GM12873 (cell line): ENCODE measurements at regions not wholly inside any gene's neighbourhood (a gene's known extent, or its start where the extent isn't known, plus 50 kb on each side); places are given as distances from the start of the nearest gene placed in this dataset.

Experiments used
- TF ChIP-seq, protein P1 (sequence below): IDR thresholded peaks from 2 replicates; pipeline ENCODE4 v1.5.1; 2012; ENCODE audit warnings: low read depth, mild to moderate bottlenecking, moderate library complexity, low read length, control low read depth; ENCODE audit not compliant: insufficient read depth; ENCODE audit errors: missing control alignments

DNA sequence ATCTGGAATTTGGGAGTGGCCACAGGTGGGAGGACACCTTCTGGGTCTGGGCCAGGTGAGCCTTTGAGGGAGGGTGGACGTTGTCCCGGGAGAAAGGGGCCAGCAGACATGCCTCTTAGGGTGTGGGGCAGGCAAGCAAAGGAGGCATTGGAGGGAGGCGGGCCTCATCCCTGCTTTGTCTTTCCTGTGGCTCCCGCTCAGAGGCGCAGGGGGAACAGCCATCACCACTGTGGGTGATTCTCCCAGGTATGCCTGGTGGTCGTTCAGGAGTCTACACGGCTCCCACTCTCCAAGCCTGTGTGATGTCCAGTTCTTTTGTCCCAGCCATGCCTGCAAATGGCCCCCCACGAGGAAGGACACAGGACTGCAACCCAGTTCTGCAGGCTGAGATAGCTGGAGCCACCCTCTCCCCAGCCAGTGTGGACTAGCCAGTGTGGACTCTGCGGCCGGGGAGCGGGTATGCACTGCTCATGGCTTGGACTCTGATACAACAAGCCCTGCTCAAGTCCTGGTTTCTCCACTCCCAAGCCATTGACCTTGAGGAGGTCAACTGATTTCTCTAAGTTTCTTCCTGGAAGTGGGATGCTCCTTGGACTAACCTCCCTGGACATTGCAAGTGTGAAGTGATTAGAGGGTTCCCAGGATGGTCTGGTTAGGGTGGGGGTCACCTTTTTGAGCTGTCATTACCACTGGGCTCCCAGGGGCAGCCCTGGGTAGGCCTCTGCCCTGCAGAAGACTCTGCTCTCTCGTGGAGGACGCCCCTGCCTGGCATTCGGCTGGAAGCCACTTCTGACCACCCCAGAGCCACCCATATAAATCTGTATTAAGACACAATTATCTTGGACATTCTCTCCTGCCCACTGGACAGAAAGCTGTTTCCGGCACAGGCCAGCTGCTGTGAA, 1151.2 kb downstream of the BRD1 start:
- TF ChIP-seq, protein P1, sequence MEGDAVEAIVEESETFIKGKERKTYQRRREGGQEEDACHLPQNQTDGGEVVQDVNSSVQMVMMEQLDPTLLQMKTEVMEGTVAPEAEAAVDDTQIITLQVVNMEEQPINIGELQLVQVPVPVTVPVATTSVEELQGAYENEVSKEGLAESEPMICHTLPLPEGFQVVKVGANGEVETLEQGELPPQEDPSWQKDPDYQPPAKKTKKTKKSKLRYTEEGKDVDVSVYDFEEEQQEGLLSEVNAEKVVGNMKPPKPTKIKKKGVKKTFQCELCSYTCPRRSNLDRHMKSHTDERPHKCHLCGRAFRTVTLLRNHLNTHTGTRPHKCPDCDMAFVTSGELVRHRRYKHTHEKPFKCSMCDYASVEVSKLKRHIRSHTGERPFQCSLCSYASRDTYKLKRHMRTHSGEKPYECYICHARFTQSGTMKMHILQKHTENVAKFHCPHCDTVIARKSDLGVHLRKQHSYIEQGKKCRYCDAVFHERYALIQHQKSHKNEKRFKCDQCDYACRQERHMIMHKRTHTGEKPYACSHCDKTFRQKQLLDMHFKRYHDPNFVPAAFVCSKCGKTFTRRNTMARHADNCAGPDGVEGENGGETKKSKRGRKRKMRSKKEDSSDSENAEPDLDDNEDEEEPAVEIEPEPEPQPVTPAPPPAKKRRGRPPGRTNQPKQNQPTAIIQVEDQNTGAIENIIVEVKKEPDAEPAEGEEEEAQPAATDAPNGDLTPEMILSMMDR: no peak

DNA sequence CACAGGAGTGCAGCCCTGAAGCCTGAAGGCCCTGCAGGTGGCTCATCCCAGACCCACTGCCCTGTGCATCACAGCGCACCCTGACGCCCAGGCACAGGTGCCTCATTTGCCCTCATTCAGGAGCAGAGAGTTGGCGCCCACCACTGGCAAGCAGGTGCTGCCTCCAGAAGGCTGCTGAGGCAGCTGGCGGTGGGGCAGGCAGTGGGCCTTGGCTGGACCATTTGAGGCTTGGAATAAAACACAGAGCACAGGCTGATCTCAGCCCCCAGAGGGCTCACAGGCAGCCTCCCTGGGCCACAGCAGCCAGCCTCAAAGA, 1151.9 kb downstream of the BRD1 start:
- TF ChIP-seq, protein P1: no peak

DNA sequence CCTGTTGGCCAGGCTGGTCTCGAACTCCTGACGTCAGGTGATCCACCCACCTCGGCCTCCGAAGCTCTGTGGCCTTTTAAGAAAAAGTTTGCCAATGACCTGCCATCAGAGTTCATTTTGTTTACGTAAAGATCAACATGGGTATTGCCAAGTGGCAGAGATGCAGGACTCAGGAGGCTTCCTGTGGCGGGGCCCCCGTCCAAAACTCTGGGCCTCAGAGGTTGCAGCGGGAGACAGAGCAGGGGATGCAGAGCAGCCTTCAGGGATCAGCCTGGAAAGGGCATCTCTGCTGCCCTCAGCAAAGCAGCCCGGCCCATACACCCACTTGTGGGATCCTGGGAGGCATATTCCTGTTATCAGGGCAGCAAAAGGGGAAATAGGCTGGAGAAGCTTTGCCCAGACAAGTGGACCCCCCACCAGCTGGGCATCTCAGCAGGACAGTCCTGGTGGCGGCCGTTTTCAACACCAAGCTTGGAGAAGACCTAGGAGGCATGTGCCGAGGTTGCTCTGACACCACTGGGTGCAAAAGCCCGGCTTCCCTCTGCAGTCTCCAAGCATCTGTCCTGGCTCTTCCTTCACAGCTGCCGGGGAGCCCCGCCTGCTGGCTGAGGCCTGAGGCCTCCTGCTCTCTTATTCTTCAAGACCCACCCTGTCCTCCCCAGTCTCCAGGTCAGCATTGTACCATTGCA, 1152.4 kb downstream of the BRD1 start:
- TF ChIP-seq, protein P1: no peak

DNA sequence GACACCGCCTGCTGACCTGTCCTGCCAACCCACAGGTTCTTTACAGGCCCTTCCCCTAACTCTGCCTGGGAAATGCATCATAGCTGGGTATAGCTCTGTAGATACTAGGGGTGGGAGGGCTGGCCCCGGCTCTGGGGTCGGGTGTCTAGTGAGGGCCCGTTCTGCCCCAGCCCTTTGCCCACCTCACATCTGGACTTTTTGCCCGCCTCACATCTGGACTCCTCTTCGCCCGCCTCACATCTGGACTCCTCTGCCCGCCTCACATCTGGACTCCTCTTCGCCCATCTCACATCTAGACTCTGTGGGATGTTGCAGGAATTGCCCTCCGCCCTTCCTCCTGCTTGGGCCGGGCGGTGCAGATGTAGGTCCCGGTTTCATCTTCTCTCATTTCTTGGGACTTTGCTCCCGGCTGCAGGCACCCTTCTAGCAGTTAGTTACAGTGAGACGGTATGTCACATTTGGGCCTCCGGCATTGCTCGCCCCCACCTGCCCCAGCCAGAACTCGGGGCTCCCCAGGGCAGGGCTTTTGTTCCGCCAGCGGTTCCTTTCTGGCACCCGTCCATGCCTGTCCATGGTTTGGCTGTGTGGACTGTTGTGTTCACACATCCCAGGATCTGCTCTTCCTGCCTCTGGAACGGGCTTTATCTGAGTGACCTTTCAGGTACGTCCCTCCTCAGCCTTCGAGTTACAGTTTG, 1153.7 kb downstream of the BRD1 start:
- TF ChIP-seq, protein P1: no peak

DNA sequence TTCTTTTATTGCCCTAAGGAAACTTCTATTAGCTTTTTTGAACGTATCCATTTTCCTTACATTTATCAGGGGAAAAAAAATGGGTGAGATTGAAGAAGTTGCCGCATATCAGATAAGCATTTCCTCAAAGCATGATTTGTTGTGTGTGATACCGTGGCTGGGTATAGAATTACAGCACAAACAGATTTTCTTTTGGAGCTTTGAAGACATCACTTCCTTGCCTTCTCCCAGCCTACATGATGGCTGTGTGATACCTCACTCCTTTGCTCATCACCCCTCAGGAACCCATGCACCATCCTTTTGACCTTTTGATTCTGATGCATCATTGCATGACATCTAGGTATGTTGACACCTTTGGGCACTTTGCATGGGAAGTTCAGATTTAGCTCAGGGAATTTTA, 1155.3 kb downstream of the BRD1 start:
- TF ChIP-seq, protein P1: no peak

DNA sequence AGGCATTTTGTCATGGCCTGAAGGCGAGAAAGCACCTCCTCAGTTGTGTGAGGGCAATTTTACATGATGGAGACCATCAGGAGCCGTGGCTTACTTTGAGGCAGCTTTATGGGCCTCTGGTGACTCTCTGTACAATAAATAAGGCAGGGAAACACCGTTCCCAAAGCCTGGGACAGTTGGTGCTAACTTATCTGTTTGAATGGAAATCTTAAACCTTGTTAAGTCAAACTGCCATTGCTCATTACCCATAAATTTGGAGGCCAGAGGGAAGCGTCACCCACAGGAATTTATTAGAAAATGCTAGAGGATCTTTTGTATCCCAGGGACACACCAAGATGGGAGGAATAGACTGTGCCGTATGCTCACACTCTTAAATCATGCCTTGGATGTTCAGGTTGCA, 1156.9 kb downstream of the BRD1 start:
- TF ChIP-seq, protein P1: no peak
